Uterus (tissue), 2 donors: ENCODE measurements at regions not wholly inside any gene's neighbourhood (a gene's known extent, or its start where the extent isn't known, plus 50 kb on each side); places are given as distances from the start of the nearest gene placed in this dataset.

ENCODE experiments used
- CTCF ChIP-seq, 4 experiments: fragments of 200-600 bp in 2 of 4; fragments of 450-650 bp in 2 of 4; sonication (generic) in 2 of 4; IDR thresholded peaks; one replicate each; pipeline ENCODE4 v1.5.1; 2016 to 2019; ENCODE audit warnings: antibody characterized with exemption in 4 of 4, mild to moderate bottlenecking in 2 of 4, moderate library complexity in 1 of 4
- POLR2A ChIP-seq, 2 donors: fragments of 450-650 bp; IDR thresholded peaks; one replicate each; pipeline ENCODE4 v1.6.1; 2016; ENCODE audit warnings: antibody characterized with exemption in 2 of 2, mild to moderate bottlenecking in 1 of 2, moderate library complexity in 1 of 2

GRCh38 chr1:191432817-191433216 lies 725.4 kb upstream of the RGS18 start:
- TF ChIP-seq CTCF (IDR thresholded peaks at IDR 0.05): no peak
- no peak for TF ChIP-seq POLR2A (IDR thresholded peaks at IDR 0.05)
